Ovary (tissue), 7 donors: ENCODE measurements at regions not wholly inside any gene's neighbourhood (a gene's known extent, or its start where the extent isn't known, plus 50 kb on each side); places are given as distances from the start of the nearest gene placed in this dataset.
A peak's percentile ranks its signal among the peaks of the same experiment; 100 is the strongest.

Experiments used
- DNase-seq, 5 donors: peaks; one replicate each; pipeline ENCODE4 v3.0.0-alpha.2; 2019 to 2020
- H3K27ac ChIP-seq, 2 donors: fragments of 200-600 bp; one replicate each; pipeline versions ENCODE4 v1.5.1 to v1.8.0; 2019 to 2022
- H3K27me3 ChIP-seq: fragments of 200-600 bp; one replicate; pipeline ENCODE4 v1.8.0; 2022
- H3K36me3 ChIP-seq: fragments of 200-600 bp; sonication (generic); one replicate; pipeline ENCODE4 v1.5.1; 2019
- H3K4me1 ChIP-seq: one replicate; pipeline ENCODE4 v1.8.1; 2013; ENCODE audit warnings: mild to moderate bottlenecking, moderate library complexity; ENCODE audit not compliant: insufficient read depth
- H3K4me3 ChIP-seq: fragments of 200-600 bp; sonication (generic); one replicate; pipeline ENCODE4 v1.5.1; 2017
- H3K9me3 ChIP-seq, 2 donors: fragments of 200-600 bp in 1 of 2; sonication (generic) in 1 of 2; one replicate each; pipeline versions ENCODE4 v1.5.1 to v1.8.1; 2013 to 2019; ENCODE audit warnings: mild to moderate bottlenecking in 1 of 2, moderate library complexity in 1 of 2
- EP300 ChIP-seq: sonication (generic); formaldehyde crosslinking; IDR thresholded peaks from one replicate; pipeline ENCODE4 v1.6.1; 2017; ENCODE audit warnings: antibody characterized with exemption
- POLR2A ChIP-seq: fragments of 450-650 bp; IDR thresholded peaks from one replicate; pipeline ENCODE4 v1.6.1; 2017; ENCODE audit warnings: antibody characterized with exemption, mild to moderate bottlenecking, moderate library complexity
- WGBS, 3 donors: extraction: QIAGEN DNeasy Blood & Tissue Kit in 1 of 3; methylation state at CpG; one replicate each; pipeline versions ENCODE4 v1.1.5 to v1.1.7; 2013 to 2017; 5-methylcytosine and 5-hydroxymethylcytosine counted together
- intact Hi-C, 4 donors: fragments of 100-400 bp; cut with DNase I; formaldehyde crosslinking; loops; one replicate each; pipeline versions ENCODE4 v1.11.0 to v1.15.1; 2022 to 2023
- TF ChIP-seq, protein P1 (sequence below), 3 donors: fragments of 450-650 bp in 2 of 3; fragments of 200-600 bp in 1 of 3; IDR thresholded peaks; one replicate each; pipeline versions ENCODE4 v1.5.1 to v1.8.0; 2016 to 2022; ENCODE audit warnings: antibody characterized with exemption in 3 of 3, mild to moderate bottlenecking in 1 of 3
- donor health status: DM: no; HTN: no; CAD: no; lungs with moderate emphysema.
- donor health status: DM: no; HTN: no; CAD: no.
- donor health status: Bipolar disorder and iron deficiency.
- donor health status: DM: no; HTN: no; CAD: no.
- donor health status: DM: yes; HTN: yes; CAD: no.

DNA sequence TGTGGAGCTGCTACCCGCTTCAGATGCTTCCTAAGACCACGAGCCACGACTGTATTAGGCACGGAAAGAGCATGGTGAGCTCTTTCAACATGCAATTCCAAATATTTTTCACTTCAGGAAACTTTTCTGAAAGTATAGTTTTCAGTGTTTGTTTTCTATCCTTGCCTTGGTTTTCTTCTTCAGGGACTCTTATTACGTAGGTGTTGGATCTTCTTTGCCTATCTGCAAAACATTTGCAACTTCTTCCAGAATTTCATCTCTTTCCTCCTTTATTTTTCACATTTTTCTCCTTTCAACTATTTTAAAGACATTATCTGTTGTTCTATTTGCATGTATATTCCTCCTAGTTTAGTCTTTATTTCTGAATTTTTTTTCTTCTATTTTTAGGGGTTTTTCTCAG is 148.9 kb upstream of the LSM14A start:
- WGBS, 3 donors, result 86 to 88% (median 87%) methylated on average over 5 of the region's 5 CpGs
- Histone ChIP-seq H3K4me1 (no peaks in the 10 kb centered on the region), H3K27ac (no peak overlapping the region), H3K27me3 (no peaks in the 10 kb centered on the region), H3K9me3 (peaks cover 0 to 9% of the 10 kb centered on the region in 2 donors), H3K36me3 (no peaks in the 10 kb centered on the region), H3K4me3 (no peak overlapping the region)
- no peak for TF ChIP-seq POLR2A
- no peak for TF ChIP-seq EP300
- TF ChIP-seq, protein P1, sequence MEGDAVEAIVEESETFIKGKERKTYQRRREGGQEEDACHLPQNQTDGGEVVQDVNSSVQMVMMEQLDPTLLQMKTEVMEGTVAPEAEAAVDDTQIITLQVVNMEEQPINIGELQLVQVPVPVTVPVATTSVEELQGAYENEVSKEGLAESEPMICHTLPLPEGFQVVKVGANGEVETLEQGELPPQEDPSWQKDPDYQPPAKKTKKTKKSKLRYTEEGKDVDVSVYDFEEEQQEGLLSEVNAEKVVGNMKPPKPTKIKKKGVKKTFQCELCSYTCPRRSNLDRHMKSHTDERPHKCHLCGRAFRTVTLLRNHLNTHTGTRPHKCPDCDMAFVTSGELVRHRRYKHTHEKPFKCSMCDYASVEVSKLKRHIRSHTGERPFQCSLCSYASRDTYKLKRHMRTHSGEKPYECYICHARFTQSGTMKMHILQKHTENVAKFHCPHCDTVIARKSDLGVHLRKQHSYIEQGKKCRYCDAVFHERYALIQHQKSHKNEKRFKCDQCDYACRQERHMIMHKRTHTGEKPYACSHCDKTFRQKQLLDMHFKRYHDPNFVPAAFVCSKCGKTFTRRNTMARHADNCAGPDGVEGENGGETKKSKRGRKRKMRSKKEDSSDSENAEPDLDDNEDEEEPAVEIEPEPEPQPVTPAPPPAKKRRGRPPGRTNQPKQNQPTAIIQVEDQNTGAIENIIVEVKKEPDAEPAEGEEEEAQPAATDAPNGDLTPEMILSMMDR (IDR thresholded peaks at IDR 0.05), result no peak
- DNase-seq, result no peak
- intact Hi-C loops, result no loop called here

DNA sequence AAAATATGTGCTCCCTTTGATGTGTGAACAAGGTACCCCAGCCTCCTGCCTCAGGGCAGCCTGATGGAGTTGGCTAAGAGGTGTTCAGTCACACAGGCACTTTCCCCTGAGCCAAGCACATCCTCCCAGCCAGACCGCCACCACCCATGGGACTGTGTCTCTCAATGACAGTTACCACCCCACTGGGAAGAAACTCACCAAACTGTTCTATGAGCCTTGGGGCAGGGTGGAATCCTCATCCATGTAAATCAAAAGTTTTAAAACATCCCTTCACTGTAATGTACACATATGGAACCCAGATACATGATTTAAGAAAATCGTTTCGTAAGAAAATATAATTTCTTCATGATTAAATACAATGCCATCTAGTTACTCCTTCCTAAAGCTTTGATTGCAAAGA is 138.4 kb upstream of the LSM14A start:
- Histone ChIP-seq H3K9me3 (no peaks in the 10 kb centered on the region), H3K27me3 (no peaks in the 10 kb centered on the region), H3K36me3 (no peaks in the 10 kb centered on the region), H3K4me1 (no peaks in the 10 kb centered on the region), H3K27ac (no peak overlapping the region), H3K4me3 (no peak overlapping the region)
- 91 to 94% (median 92%) methylated on average over 3 of the region's 3 CpGs for WGBS, 3 donors
- no peak for DNase-seq
- TF ChIP-seq, protein P1 (IDR thresholded peaks at IDR 0.05), result no peak
- TF ChIP-seq EP300 (no peak), POLR2A (no peak)
- intact Hi-C loops, result no loop called here

DNA sequence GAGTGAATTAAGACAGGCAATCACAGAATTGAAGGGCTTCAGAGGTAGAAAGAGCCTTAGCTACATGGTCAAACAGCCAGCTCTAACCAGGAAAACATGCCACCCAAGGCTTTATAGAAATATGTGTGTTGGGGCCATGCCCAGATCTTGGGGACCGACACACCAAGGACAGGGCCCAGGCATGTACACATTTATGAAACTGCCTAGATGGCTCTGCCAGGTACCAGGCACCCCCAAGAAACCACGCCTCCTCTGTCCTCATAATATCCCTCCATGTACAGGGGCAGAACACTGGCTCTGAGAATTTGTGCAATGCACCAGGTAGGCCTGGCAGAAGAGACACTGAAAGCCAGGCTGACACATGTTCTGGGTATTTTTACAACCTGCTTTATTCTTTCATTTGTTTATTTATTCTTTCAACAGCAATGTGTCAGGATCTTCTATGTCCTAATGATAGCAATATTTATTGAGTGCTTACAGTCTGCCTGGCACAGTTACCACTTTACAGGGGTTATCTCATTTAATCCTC is 137.9 kb upstream of the LSM14A start:
- no peaks in the 10 kb centered on the region for H3K4me1 ChIP-seq
- H3K27me3 ChIP-seq, result no peaks in the 10 kb centered on the region
- TF ChIP-seq EP300 (no peak), POLR2A (no peak)
- TF ChIP-seq, protein P1 (IDR thresholded peaks at IDR 0.05), result no peak
- DNase-seq, result no peak
- WGBS, 3 donors, result 77 to 89% (median 78%) methylated on average over 2 of the region's 2 CpGs
- no peak overlapping the region for H3K4me3 ChIP-seq
- H3K9me3 ChIP-seq, result no peaks in the 10 kb centered on the region
- no peak overlapping the region for H3K27ac ChIP-seq
- intact Hi-C loops, result no loop called here
- no peaks in the 10 kb centered on the region for H3K36me3 ChIP-seq

DNA sequence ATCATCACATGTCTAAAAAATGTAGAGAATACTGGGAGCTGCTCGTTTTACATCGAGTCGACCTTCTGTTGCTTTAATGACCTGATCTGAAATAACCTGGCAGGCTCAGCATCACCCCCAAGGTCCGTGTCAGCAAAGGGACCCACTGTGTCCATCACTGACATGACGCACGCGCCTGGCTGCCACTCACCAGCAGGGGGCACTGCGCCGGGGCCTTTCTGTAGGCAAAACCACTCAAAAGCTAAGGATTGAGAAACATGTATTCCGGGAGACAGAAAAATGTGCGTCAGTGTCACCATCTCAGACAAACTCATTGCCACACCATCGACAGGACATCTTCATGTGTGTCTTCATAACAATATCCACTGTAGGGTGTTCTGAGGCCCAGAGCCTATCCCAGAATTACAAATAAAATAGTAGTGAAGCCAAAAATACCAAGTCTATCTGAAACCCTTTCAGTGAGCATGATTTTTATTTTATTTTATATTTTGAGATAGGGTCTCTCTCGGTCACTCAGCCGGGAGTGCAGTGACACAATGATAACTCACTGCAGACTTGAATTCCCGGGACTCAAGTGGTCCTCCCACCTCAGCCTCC is 130.3 kb upstream of the LSM14A start:
- H3K27ac ChIP-seq, result no peak overlapping the region
- no peaks in the 10 kb centered on the region for H3K9me3 ChIP-seq
- no peak overlapping the region for H3K4me3 ChIP-seq
- H3K4me1 ChIP-seq, result no peaks in the 10 kb centered on the region
- TF ChIP-seq, protein P1 (IDR thresholded peaks at IDR 0.05), result peak; percentile 54 to 60 (median 54)
- TF ChIP-seq EP300, result no peak
- H3K36me3 ChIP-seq, result no peaks in the 10 kb centered on the region
- H3K27me3 ChIP-seq, result no peaks in the 10 kb centered on the region
- intact Hi-C loops, result loop anchor here in 2 of 4 donors (5.0 to 10.0 kb wide), 3 partner anchors 55 to 105 kb away; no protein-coding TSS in a partner anchor
- WGBS, 3 donors, result 15 to 25% (median 16%) methylated on average over 15 of the region's 15 CpGs
- peak; percentile 41 to 79 (median 71) for DNase-seq
